Kidney epithelial cell (primary cell): ENCODE measurements at regions not wholly inside any gene's neighbourhood (a gene's known extent, or its start where the extent isn't known, plus 50 kb on each side); places are given as distances from the start of the nearest gene placed in this dataset.

Experiments used
- DNase-seq: peaks from one replicate; pipeline ENCODE4 v3.0.0-alpha.2; 2010; ENCODE audit warnings: low read depth
- H3K27me3 ChIP-seq: 2 replicates; pipeline ENCODE4 v1.6.0; 2011; ENCODE audit warnings: low read length; ENCODE audit not compliant: control insufficient read depth, insufficient read depth
- H3K36me3 ChIP-seq: 2 replicates; pipeline ENCODE4 v1.5.1; 2011; ENCODE audit warnings: low read length; ENCODE audit not compliant: control insufficient read depth, insufficient read depth
- H3K4me3 ChIP-seq: 2 replicates; pipeline ENCODE4 v1.5.1; 2011; ENCODE audit warnings: low read depth, mild to moderate bottlenecking, control low read depth, low read length
- CTCF ChIP-seq: IDR thresholded peaks from 2 replicates; pipeline ENCODE4 v1.5.1; 2011; ENCODE audit warnings: mild to moderate bottlenecking, moderate library complexity, low read length, control low read depth, inconsistent platforms; ENCODE audit not compliant: insufficient read depth, poor library complexity, severe bottlenecking

DNA sequence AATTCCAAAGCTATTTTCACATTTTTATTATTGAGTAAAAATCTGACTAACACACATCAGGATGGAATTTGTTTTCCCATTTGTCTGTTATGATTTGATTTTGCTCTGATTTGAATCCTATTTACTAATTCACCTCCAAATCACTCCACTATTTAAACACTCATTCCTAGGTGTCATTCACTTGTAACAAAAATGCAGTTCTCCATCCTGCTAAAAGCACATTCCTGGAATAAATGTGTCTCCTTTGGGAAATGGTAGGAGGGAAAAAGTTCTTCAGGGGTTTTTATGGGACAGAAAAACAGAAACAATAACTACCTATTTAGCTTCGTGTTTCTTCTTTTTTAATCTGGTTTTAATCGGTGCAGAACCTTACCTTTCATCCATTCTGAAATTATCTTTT is 494.1 kb upstream of the CITED2 start:
- TF ChIP-seq CTCF, result no peak
- Histone ChIP-seq H3K27me3 (no peaks in the 10 kb centered on the region), H3K36me3 (no peaks in the 10 kb centered on the region), H3K4me3 (no peak overlapping the region)
- DNase-seq, result no peak

- no peak overlapping the region for H3K4me3 ChIP-seq
- no peaks in the 10 kb centered on the region for H3K27me3 ChIP-seq
- no peak for DNase-seq
- TF ChIP-seq CTCF, result no peak
- no peaks in the 10 kb centered on the region for H3K36me3 ChIP-seq
These were observed 489.5 kb upstream of the CITED2 start for GRCh38 chr6:139863964-139864363.

GRCh38 chr6:139863346-139863745 is 488.9 kb upstream of the CITED2 start:
- no peak for DNase-seq
- no peak for TF ChIP-seq CTCF
- Histone ChIP-seq H3K4me3 (no peak overlapping the region), H3K27me3 (no peaks in the 10 kb centered on the region), H3K36me3 (no peaks in the 10 kb centered on the region)

- no peaks in the 10 kb centered on the region for H3K36me3 ChIP-seq
- no peaks in the 10 kb centered on the region for H3K27me3 ChIP-seq
- no peak for TF ChIP-seq CTCF
- DNase-seq, result no peak
- no peak overlapping the region for H3K4me3 ChIP-seq
These were observed 487.9 kb upstream of the CITED2 start for GRCh38 chr6:139862311-139862710.

- no peak for DNase-seq
- Histone ChIP-seq H3K36me3 (no peaks in the 10 kb centered on the region), H3K4me3 (no peak overlapping the region), H3K27me3 (no peaks in the 10 kb centered on the region)
- no peak for TF ChIP-seq CTCF
These were observed 485.8 kb upstream of the CITED2 start for GRCh38 chr6:139860203-139860602.

GRCh38 chr6:139858429-139858828 is 484.0 kb upstream of the CITED2 start:
- Histone ChIP-seq H3K4me3 (no peak overlapping the region), H3K36me3 (no peaks in the 10 kb centered on the region), H3K27me3 (no peaks in the 10 kb centered on the region)
- TF ChIP-seq CTCF, result no peak
- DNase-seq, result no peak
